Testis (tissue), 2 donors: ENCODE measurements at regions not wholly inside any gene's neighbourhood (a gene's known extent, or its start where the extent isn't known, plus 50 kb on each side); places are given as distances from the start of the nearest gene placed in this dataset.

Source experiments
- CTCF ChIP-seq, 3 experiments: fragments of 450-650 bp in 2 of 3; fragments of 200-600 bp in 1 of 3; sonication (generic) in 1 of 3; IDR thresholded peaks; one replicate each; pipeline ENCODE4 v1.5.1; 2016 to 2019; ENCODE audit warnings: antibody characterized with exemption in 3 of 3, mild to moderate bottlenecking in 2 of 3, moderate library complexity in 1 of 3
- POLR2A ChIP-seq: fragments of 450-650 bp; IDR thresholded peaks from one replicate; pipeline ENCODE4 v1.6.1; 2017; ENCODE audit warnings: antibody characterized with exemption, mild to moderate bottlenecking, moderate library complexity

GRCh38 chr1:228901936-228902681 lies 166.8 kb downstream of the RHOU start:
- no peak for TF ChIP-seq POLR2A
- no peak for TF ChIP-seq CTCF (IDR thresholded peaks at IDR 0.05)
